CD14-positive monocyte (primary cell): ENCODE measurements at regions not wholly inside any gene's neighbourhood (a gene's known extent, or its start where the extent isn't known, plus 50 kb on each side); places are given as distances from the start of the nearest gene placed in this dataset.
"Not testable (repeated sequence)": the region's sequence is repeated elsewhere in the genome, so short reads cannot be mapped to it uniquely, and the experiment has no call there.

Source experiments
- DNase-seq, 3 donors: peaks; one replicate each; pipeline ENCODE4 v3.0.0-alpha.2; 2011 to 2022
- H2AFZ ChIP-seq: 2 replicates; pipeline ENCODE4 v1.6.0; 2012; ENCODE audit warnings: mild to moderate bottlenecking, low read depth, low read length, inconsistent platforms; ENCODE audit not compliant: insufficient read depth, poor library complexity, severe bottlenecking
- H3K27ac ChIP-seq, 2 donors: 1 replicate in 1 of 2; 2 replicates in 1 of 2; pipeline ENCODE4 v1.5.1; 2012 to 2013; ENCODE audit warnings: low read length in 2 of 2, control low read depth in 1 of 2, inconsistent platforms in 1 of 2, low read depth in 1 of 2, mild to moderate bottlenecking in 1 of 2
- H3K27me3 ChIP-seq, 2 donors: one replicate each; pipeline versions ENCODE4 v1.6.0 to v1.6.1; 2011 to 2013; ENCODE audit warnings: low read length in 2 of 2; ENCODE audit not compliant: control insufficient read depth in 2 of 2, insufficient read depth in 2 of 2
- H3K36me3 ChIP-seq, 2 donors: replicated peaks in 1 of 2; 1 replicate in 1 of 2; 2 replicates in 1 of 2; pipeline versions ENCODE4 v1.5.1 to v1.6.1; 2012 to 2013; ENCODE audit warnings: low read length in 2 of 2, control low read depth in 1 of 2, inconsistent platforms in 1 of 2, mild to moderate bottlenecking in 1 of 2; ENCODE audit not compliant: insufficient read depth in 2 of 2, control insufficient read depth in 1 of 2
- H3K4me1 ChIP-seq, 2 donors: 1 replicate in 1 of 2; 2 replicates in 1 of 2; pipeline versions ENCODE4 v1.5.1 to v1.6.1; 2012 to 2013; ENCODE audit warnings: low read length in 2 of 2, control low read depth in 1 of 2, inconsistent platforms in 1 of 2, mild to moderate bottlenecking in 1 of 2, moderate library complexity in 1 of 2; ENCODE audit not compliant: insufficient read depth in 2 of 2, control insufficient read depth in 1 of 2
- H3K4me2 ChIP-seq: replicated peaks from 2 replicates; pipeline ENCODE3; 2012; ENCODE audit warnings: low read length, moderate library complexity, mild to moderate bottlenecking; ENCODE audit not compliant: poor library complexity, severe bottlenecking; ENCODE audit errors: extremely low read depth
- H3K4me3 ChIP-seq, 3 experiments: fragments of 200-600 bp in 1 of 3; sonication (generic) in 1 of 3; replicated peaks in 1 of 3; 1 replicate in 2 of 3; 2 replicates in 1 of 3; pipeline ENCODE4 v1.5.1; 2011 to 2013; ENCODE audit warnings: low read length in 3 of 3, mild to moderate bottlenecking in 3 of 3, control low read depth in 2 of 3, low read depth in 2 of 3, inconsistent platforms in 1 of 3, moderate library complexity in 1 of 3
- H3K79me2 ChIP-seq: 2 replicates; pipeline ENCODE4 v1.6.0; 2012; ENCODE audit warnings: mild to moderate bottlenecking, control low read depth, inconsistent platforms, low read length, moderate library complexity; ENCODE audit not compliant: insufficient read depth
- H3K9ac ChIP-seq: 2 replicates; pipeline ENCODE4 v1.6.0; 2017; ENCODE audit warnings: low read length, mild to moderate bottlenecking; ENCODE audit not compliant: insufficient read depth, poor library complexity, severe bottlenecking
- H3K9me3 ChIP-seq, 2 donors: replicated peaks in 1 of 2; 1 replicate in 1 of 2; 2 replicates in 1 of 2; pipeline versions ENCODE4 v1.5.1 to v1.6.1; 2012 to 2013; ENCODE audit warnings: low read length in 2 of 2, control low read depth in 1 of 2; ENCODE audit not compliant: control insufficient read depth in 1 of 2, insufficient read depth in 1 of 2
- H4K20me1 ChIP-seq: 2 replicates; pipeline ENCODE4 v1.6.0; 2012; ENCODE audit warnings: mild to moderate bottlenecking, low read length, control low read depth, moderate library complexity; ENCODE audit not compliant: insufficient read depth
- H3K27ac Mint-ChIP-seq, 7 donors: one replicate each; pipeline ENCODE4 v1.8.0; 2020; ENCODE audit warnings: mild to moderate bottlenecking in 7 of 7, mixed read lengths in 7 of 7, moderate library complexity in 6 of 7, inconsistent platforms in 2 of 7
- H3K27me3 Mint-ChIP-seq, 3 donors: one replicate each; pipeline ENCODE4 v1.8.0; 2021 to 2022; ENCODE audit warnings: low read depth in 3 of 3, mild to moderate bottlenecking in 3 of 3, mixed read lengths in 3 of 3, moderate library complexity in 3 of 3, inconsistent platforms in 1 of 3
- H3K36me3 Mint-ChIP-seq, 2 donors: one replicate each; pipeline ENCODE4 v1.8.0; 2020; ENCODE audit warnings: mixed read lengths in 2 of 2, inconsistent platforms in 1 of 2, mild to moderate bottlenecking in 1 of 2
- H3K4me1 Mint-ChIP-seq: one replicate; pipeline ENCODE4 v1.8.0; 2020; ENCODE audit warnings: mild to moderate bottlenecking, mixed read lengths
- H3K4me3 Mint-ChIP-seq, 2 donors: one replicate each; pipeline ENCODE4 v1.8.0; 2020; ENCODE audit warnings: mild to moderate bottlenecking in 2 of 2, mixed read lengths in 2 of 2, moderate library complexity in 1 of 2
- H3K9me3 Mint-ChIP-seq, 7 donors: one replicate each; pipeline ENCODE4 v1.8.0; 2020 to 2022; ENCODE audit warnings: mixed read lengths in 7 of 7, mild to moderate bottlenecking in 6 of 7, moderate library complexity in 6 of 7, inconsistent platforms in 2 of 7
- CTCF ChIP-seq: fragments of 200-600 bp; IDR thresholded peaks from one replicate; pipeline ENCODE4 v1.8.0; 2022; ENCODE audit warnings: antibody characterized with exemption, mild to moderate bottlenecking
- WGBS: methylation state at CpG from one replicate; pipeline ENCODE4 v1.1.5; 2013; ENCODE audit warnings: missing lambda C conversion rate; ENCODE audit not compliant: insufficient coverage; 5-methylcytosine and 5-hydroxymethylcytosine counted together
- intact Hi-C, 2 donors: fragments of 100-400 bp; cut with micrococcal nuclease; formaldehyde crosslinking; loops; one replicate each; pipeline versions ENCODE4 v1.15.0 to v1.15.1; 2023

- peaks cover 0 to 22% of the 10 kb centered on the region in 2 donors for H3K9me3 ChIP-seq
- H3K27ac Mint-ChIP-seq, H3K79me2 ChIP-seq, H3K4me3 ChIP-seq, H3K4me1 Mint-ChIP-seq, H3K36me3 ChIP-seq, H4K20me1 ChIP-seq, H3K27ac ChIP-seq, H3K27me3 ChIP-seq, H2AFZ ChIP-seq, H3K4me2 ChIP-seq, H3K36me3 Mint-ChIP-seq, H3K27me3 Mint-ChIP-seq, H3K9ac ChIP-seq, H3K4me3 Mint-ChIP-seq, H3K9me3 Mint-ChIP-seq, DNase-seq, intact Hi-C loops, H3K4me1 ChIP-seq: not testable (repeated sequence)
- WGBS = 80% methylated on average over 1 of the region's 5 CpGs
Measured at GRCh38 chrX:117392360-117392759, 724.2 kb downstream of the KLHL13 start.

- H3K27ac Mint-ChIP-seq = no peak overlapping the region
- H3K27ac ChIP-seq = no peak overlapping the region
- no peak for DNase-seq
- no peak overlapping the region for H3K4me2 ChIP-seq
- no peak overlapping the region for H3K4me3 Mint-ChIP-seq
- no peaks in the 10 kb centered on the region for H3K27me3 ChIP-seq
- no peaks in the 10 kb centered on the region for H3K4me1 Mint-ChIP-seq
- H3K36me3 Mint-ChIP-seq = no peaks in the 10 kb centered on the region
- H3K9ac ChIP-seq = no peak overlapping the region
- no peak for TF ChIP-seq CTCF
- H3K27me3 Mint-ChIP-seq = peaks cover 0 to 1% (median 0%) of the 10 kb centered on the region in 3 donors
- no peaks in the 10 kb centered on the region for H3K4me1 ChIP-seq
- H3K9me3 ChIP-seq = no peaks in the 10 kb centered on the region
- no peaks in the 10 kb centered on the region for H3K79me2 ChIP-seq
- H3K4me3 ChIP-seq = no peak overlapping the region
- no peaks in the 10 kb centered on the region for H3K36me3 ChIP-seq
- intact Hi-C loops = no loop called here
- H4K20me1 ChIP-seq = no peaks in the 10 kb centered on the region
- no peak overlapping the region for H2AFZ ChIP-seq
- H3K9me3 Mint-ChIP-seq = peaks cover 0 to 2% (median 0%) of the 10 kb centered on the region in 7 donors
Measured at GRCh38 chrX:117376460-117376859, 740.1 kb downstream of the KLHL13 start.
